ENCODE measurements at regions not wholly inside any gene's neighbourhood (a gene's known extent, or its start where the extent isn't known, plus 50 kb on each side); places are given as distances from the start of the nearest gene placed in this dataset.

DNA sequence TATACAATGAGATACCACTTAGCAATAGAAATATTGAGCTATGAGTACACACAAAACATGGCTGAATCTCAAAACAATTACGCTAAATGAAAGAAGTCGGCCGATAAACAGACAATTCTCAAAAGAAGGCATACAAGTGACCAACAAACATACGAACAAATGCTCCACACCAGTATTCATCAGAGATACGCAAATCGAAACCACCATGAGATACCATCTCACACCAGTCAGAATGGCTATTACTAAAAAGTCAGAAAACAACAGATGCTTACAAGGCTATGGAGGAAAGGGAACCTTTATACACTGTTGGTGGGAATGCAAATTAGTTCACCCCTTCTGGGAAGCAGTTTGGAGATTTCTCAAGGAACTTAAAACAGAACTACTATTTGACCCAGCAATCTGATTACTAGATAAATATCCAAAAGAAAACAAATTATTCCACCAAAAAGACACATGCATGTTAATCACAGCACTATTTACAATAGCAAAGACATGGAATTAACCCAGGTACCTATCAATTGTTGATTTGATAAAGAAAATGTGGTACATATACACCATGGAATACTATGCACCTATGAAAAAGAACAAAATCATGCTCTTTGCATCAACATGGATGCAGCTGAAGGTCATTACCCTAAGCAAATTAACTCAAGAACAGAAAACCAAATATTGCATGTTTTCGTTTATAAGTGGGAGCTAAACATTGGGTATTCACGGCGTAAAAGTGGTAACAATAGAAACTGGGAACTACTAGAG lies 90.9 kb upstream of the GRAMD1B start (continued):
- TF ChIP-seq, protein P1, sequence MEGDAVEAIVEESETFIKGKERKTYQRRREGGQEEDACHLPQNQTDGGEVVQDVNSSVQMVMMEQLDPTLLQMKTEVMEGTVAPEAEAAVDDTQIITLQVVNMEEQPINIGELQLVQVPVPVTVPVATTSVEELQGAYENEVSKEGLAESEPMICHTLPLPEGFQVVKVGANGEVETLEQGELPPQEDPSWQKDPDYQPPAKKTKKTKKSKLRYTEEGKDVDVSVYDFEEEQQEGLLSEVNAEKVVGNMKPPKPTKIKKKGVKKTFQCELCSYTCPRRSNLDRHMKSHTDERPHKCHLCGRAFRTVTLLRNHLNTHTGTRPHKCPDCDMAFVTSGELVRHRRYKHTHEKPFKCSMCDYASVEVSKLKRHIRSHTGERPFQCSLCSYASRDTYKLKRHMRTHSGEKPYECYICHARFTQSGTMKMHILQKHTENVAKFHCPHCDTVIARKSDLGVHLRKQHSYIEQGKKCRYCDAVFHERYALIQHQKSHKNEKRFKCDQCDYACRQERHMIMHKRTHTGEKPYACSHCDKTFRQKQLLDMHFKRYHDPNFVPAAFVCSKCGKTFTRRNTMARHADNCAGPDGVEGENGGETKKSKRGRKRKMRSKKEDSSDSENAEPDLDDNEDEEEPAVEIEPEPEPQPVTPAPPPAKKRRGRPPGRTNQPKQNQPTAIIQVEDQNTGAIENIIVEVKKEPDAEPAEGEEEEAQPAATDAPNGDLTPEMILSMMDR (conservative IDR thresholded peaks at IDR 0.05; ENCODE audit: low read depth in 2 of 2): no peak

DNA sequence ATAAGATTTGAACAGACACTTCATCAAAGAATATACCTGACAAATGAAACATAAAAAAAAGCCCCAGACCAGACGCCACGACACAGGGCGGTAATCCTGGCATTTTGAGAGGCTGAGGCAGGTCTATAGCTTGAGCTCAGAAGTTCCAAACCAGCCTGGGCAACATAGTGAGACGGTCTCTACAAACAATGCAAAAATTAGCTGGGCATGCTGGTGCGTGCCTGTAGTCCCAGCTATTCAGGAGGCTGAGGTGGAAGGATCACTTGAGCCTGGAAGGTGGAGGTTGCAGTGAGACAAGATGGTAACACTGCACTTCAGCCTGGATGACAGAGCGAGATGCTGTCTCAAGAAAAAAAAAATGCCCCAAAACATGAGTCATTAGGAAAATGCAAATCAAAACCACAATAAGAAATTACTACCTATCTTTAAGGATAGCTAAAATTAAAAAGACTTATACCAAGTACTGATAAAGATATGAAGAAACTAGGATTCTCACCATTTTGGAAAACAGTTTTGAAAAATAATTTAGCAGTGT lies 91.7 kb upstream of the GRAMD1B start:
- H3K9me2 ChIP-seq (ENCODE audit: insufficient read depth): no peaks in the 10 kb centered on the region
- H3K4me1 ChIP-seq (ENCODE audit: insufficient read depth): no peaks in the 10 kb centered on the region
- no peaks in the 10 kb centered on the region for H3K27me3 ChIP-seq (ENCODE audit: insufficient read depth)
- H3K4me3 ChIP-seq: no peak overlapping the region
- no peaks in the 10 kb centered on the region for H3K36me3 ChIP-seq (ENCODE audit: insufficient read depth)
- Mint-ChIP-seq H3K4me1 (no peaks in the 10 kb centered on the region), H3K4me3 (no peak overlapping the region), H3K27me3 (ENCODE audit: insufficient read depth, low read depth, poor library complexity) (no peaks in the 10 kb centered on the region), H3K27ac (no peak overlapping the region), H3K9me3 (peaks cover 11% of the 10 kb centered on the region; the same call in 2 of the 3 replicates), H3K36me3 (ENCODE audit: low read depth) (peaks cover 2% of the 10 kb centered on the region; the same call in 1 of the 3 replicates)
- no peaks in the 10 kb centered on the region for H3F3A ChIP-seq (replicated peaks; ENCODE audit: low read depth)
- no peaks in the 10 kb centered on the region for H3K79me2 ChIP-seq (replicated peaks; ENCODE audit: insufficient read depth)
- ATAC-seq: no peak
- H3K4me2 ChIP-seq: no peak overlapping the region
- no peaks in the 10 kb centered on the region for H4K20me1 ChIP-seq (replicated peaks; ENCODE audit: insufficient read depth)
- TF ChIP-seq POLR2AphosphoS5 (IDR thresholded peaks at IDR 0.05; ENCODE audit: low read depth): no peak
- TF ChIP-seq, protein P2, sequence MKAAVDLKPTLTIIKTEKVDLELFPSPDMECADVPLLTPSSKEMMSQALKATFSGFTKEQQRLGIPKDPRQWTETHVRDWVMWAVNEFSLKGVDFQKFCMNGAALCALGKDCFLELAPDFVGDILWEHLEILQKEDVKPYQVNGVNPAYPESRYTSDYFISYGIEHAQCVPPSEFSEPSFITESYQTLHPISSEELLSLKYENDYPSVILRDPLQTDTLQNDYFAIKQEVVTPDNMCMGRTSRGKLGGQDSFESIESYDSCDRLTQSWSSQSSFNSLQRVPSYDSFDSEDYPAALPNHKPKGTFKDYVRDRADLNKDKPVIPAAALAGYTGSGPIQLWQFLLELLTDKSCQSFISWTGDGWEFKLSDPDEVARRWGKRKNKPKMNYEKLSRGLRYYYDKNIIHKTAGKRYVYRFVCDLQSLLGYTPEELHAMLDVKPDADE (IDR thresholded peaks at IDR 0.05): no peak
- TF ChIP-seq, protein P1 (conservative IDR thresholded peaks at IDR 0.05; ENCODE audit: low read depth in 2 of 2): no peak
- TF ChIP-seq JUNB (IDR thresholded peaks at IDR 0.05; ENCODE audit: unreplicated experiment): no peak
- TF ChIP-seq EZH2phosphoT487 (IDR thresholded peaks at IDR 0.05; ENCODE audit: unreplicated experiment): no peak
- TF ChIP-seq EZH2 (IDR thresholded peaks at IDR 0.05; ENCODE audit: low read depth, unreplicated experiment): no peak
- TF ChIP-seq STAT1 (IDR thresholded peaks at IDR 0.05; ENCODE audit: unreplicated experiment): no peak
- no peak for TF ChIP-seq NANOG (IDR thresholded peaks at IDR 0.05; ENCODE audit: borderline replicate concordance)
- TF ChIP-seq CREB1 (CRISPR knock-in tag; IDR thresholded peaks at IDR 0.05; ENCODE audit: low read depth): no peak
- no peak for TF ChIP-seq ZNF114 (CRISPR knock-in tag; IDR thresholded peaks at IDR 0.05)
- no peak overlapping the region for H3K27ac ChIP-seq (ENCODE audit: low read depth)
- no peak for DNase-seq (ENCODE audit: low spot score)
- H2AFZ ChIP-seq: peak overlapping the region; percentile 43; the same call in 1 of the 2 replicates
